ENCODE measurements at regions not wholly inside any gene's neighbourhood (a gene's known extent, or its start where the extent isn't known, plus 50 kb on each side); places are given as distances from the start of the nearest gene placed in this dataset.

- TF ChIP-seq ATF2 (tag by site-specific recombination; IDR thresholded peaks at IDR 0.05; ENCODE audit: low read depth): no peak
- TF ChIP-seq ZBTB48 (tag by site-specific recombination; IDR thresholded peaks at IDR 0.05): no peak
- no peak for TF ChIP-seq ZBTB49 (tag by site-specific recombination; IDR thresholded peaks at IDR 0.05; ENCODE audit: low read depth)
- TF ChIP-seq KLF8 (tag by site-specific recombination; IDR thresholded peaks at IDR 0.05): no peak
- no peak for TF ChIP-seq ZNF10 (tag by site-specific recombination; IDR thresholded peaks at IDR 0.05)
- no peak for TF ChIP-seq ZNF426 (tag by site-specific recombination; IDR thresholded peaks at IDR 0.05)
Observed at GRCh38 chr2:193894081-193894480, 1699.3 kb upstream of the TMEFF2 start (continued).

GRCh38 chr2:193891023-193891422 lies 1696.3 kb upstream of the TMEFF2 start:
- Histone ChIP-seq H3K4me3 (ENCODE audit: low read depth, low read length) (no peak overlapping the region), H3K4me1 (ENCODE audit: control insufficient read depth, insufficient read depth, low read length) (no peaks in the 10 kb centered on the region), H3K27ac (ENCODE audit: extremely low read depth, low read depth, low read length) (no peak overlapping the region), H3K9me3 (ENCODE audit: control insufficient read depth, insufficient read depth, low read depth, low read length) (no peaks in the 10 kb centered on the region), H3K36me3 (ENCODE audit: control insufficient read depth in 2 of 2, insufficient read depth in 1 of 2, low read length in 2 of 2) (no peaks in the 10 kb centered on the region)
- ChIA-PET POLR2A (no interaction called here), CTCF (interaction anchor here (0.6 kb wide), 1 partner anchor 1602 kb away, joined by 3 read pairs; no protein-coding TSS in a partner anchor)
- no peak for TF ChIP-seq ZNF510 (tag by site-specific recombination; IDR thresholded peaks at IDR 0.05; ENCODE audit: insufficient replicate concordance)

- H3K4me1 ChIP-seq (ENCODE audit: control insufficient read depth, insufficient read depth, low read length): no peaks in the 10 kb centered on the region
- TF ChIP-seq REST (tag by site-specific recombination; IDR thresholded peaks at IDR 0.05): no peak
- TF ChIP-seq ZNF473 (tag by site-specific recombination; IDR thresholded peaks at IDR 0.05): no peak
- TF ChIP-seq YY2 (tag by site-specific recombination; IDR thresholded peaks at IDR 0.05): no peak
- no peak for TF ChIP-seq ZNF169 (tag by site-specific recombination; IDR thresholded peaks at IDR 0.05)
- no peak for TF ChIP-seq ZNF146 (tag by site-specific recombination; IDR thresholded peaks at IDR 0.05)
- no peak for TF ChIP-seq MYNN (tag by site-specific recombination; IDR thresholded peaks at IDR 0.05; ENCODE audit: borderline replicate concordance)
- TF ChIP-seq ZNF544 (tag by site-specific recombination; IDR thresholded peaks at IDR 0.05): no peak
- TF ChIP-seq MZF1 (tag by site-specific recombination; IDR thresholded peaks at IDR 0.05; ENCODE audit: borderline replicate concordance): no peak
- no peak for TF ChIP-seq ZNF837 (tag by site-specific recombination; IDR thresholded peaks at IDR 0.05)
- TF ChIP-seq ZBTB48 (tag by site-specific recombination; IDR thresholded peaks at IDR 0.05): no peak
- TF ChIP-seq ZSCAN16 (tag by site-specific recombination; IDR thresholded peaks at IDR 0.05): no peak
- TF ChIP-seq GLIS2 (tag by site-specific recombination; IDR thresholded peaks at IDR 0.05): no peak
- TF ChIP-seq WT1 (tag by site-specific recombination; IDR thresholded peaks at IDR 0.05): no peak
- no peak for TF ChIP-seq ZNF792 (tag by site-specific recombination; IDR thresholded peaks at IDR 0.05)
- no peak for TF ChIP-seq ZNF558 (tag by site-specific recombination; IDR thresholded peaks at IDR 0.05)
- no peak for TF ChIP-seq ZNF596 (tag by site-specific recombination; IDR thresholded peaks at IDR 0.05)
- TF ChIP-seq TSHZ1 (tag by site-specific recombination; IDR thresholded peaks at IDR 0.05; ENCODE audit: borderline replicate concordance): no peak
- TF ChIP-seq ZNF660 (tag by site-specific recombination; IDR thresholded peaks at IDR 0.05): no peak
- H3K4me3 ChIP-seq (ENCODE audit: low read depth, low read length): no peak overlapping the region
- H3K36me3 ChIP-seq (ENCODE audit: control insufficient read depth in 2 of 2, insufficient read depth in 1 of 2, low read length in 2 of 2): no peaks in the 10 kb centered on the region
- no peaks in the 10 kb centered on the region for H3K9me3 ChIP-seq (ENCODE audit: control insufficient read depth, insufficient read depth, low read depth, low read length)
- CTCF ChIA-PET: no interaction called here
- POLR2A ChIA-PET: no interaction called here
- H3K27ac ChIP-seq (ENCODE audit: extremely low read depth, low read depth, low read length): no peak overlapping the region
Observed at GRCh38 chr2:193885419-193885818, 1690.7 kb upstream of the TMEFF2 start.
